OCI-LY1 (cell line): ENCODE measurements at regions not wholly inside any gene's neighbourhood (a gene's known extent, or its start where the extent isn't known, plus 50 kb on each side); places are given as distances from the start of the nearest gene placed in this dataset.

Experiments used
- H2AFZ ChIP-seq: fragments of 200-600 bp; sonication (generic), shearing (Covaris generic); 2 replicates; pipeline ENCODE4 v1.6.0; 2014; ENCODE audit warnings: antibody characterized with exemption, mild to moderate bottlenecking, low read length
- H3F3A ChIP-seq: fragments of 200-600 bp; sonication (generic), shearing (Covaris generic); 2 replicates; pipeline ENCODE4 v1.6.0; 2014; ENCODE audit warnings: mild to moderate bottlenecking, antibody characterized with exemption, low read length, moderate library complexity; ENCODE audit not compliant: insufficient read depth
- H3K27ac ChIP-seq: fragments of 200-600 bp; sonication (generic); 2 replicates; pipeline ENCODE4 v1.5.1; 2014; ENCODE audit warnings: low read length, mixed run types, mild to moderate bottlenecking, low read depth; ENCODE audit not compliant: poor library complexity, severe bottlenecking
- H3K27me3 ChIP-seq: fragments of 200-600 bp; sonication (generic); 2 replicates; pipeline ENCODE4 v1.6.0; 2014; ENCODE audit warnings: antibody characterized with exemption, mild to moderate bottlenecking, low read length, moderate library complexity; ENCODE audit not compliant: insufficient read depth
- H3K36me3 ChIP-seq: fragments of 200-600 bp; sonication (generic); 2 replicates; pipeline ENCODE4 v1.6.1; 2014; ENCODE audit warnings: mild to moderate bottlenecking, antibody characterized with exemption, low read length, moderate library complexity, mixed read lengths; ENCODE audit not compliant: insufficient read depth
- H3K4me1 ChIP-seq: fragments of 200-600 bp; sonication (generic); 2 replicates; pipeline ENCODE4 v1.5.1; 2014; ENCODE audit warnings: mild to moderate bottlenecking, low read length, moderate library complexity; ENCODE audit not compliant: insufficient read depth, severe bottlenecking
- H3K4me2 ChIP-seq: fragments of 200-600 bp; sonication (generic), shearing (Covaris generic); 2 replicates; pipeline ENCODE4 v1.6.1; 2014; ENCODE audit warnings: low read length
- H3K4me3 ChIP-seq: fragments of 200-600 bp; sonication (generic); 2 replicates; pipeline ENCODE4 v1.5.1; 2014; ENCODE audit warnings: low read length, low read depth, mild to moderate bottlenecking, mixed read lengths; ENCODE audit not compliant: poor library complexity, severe bottlenecking
- H3K79me2 ChIP-seq: fragments of 200-600 bp; shearing (Covaris generic); 2 replicates; pipeline ENCODE4 v1.6.1; 2016; ENCODE audit warnings: mixed run types, low read length, mixed read lengths; ENCODE audit not compliant: insufficient read depth
- H3K9ac ChIP-seq: fragments of 200-600 bp; sonication (generic), shearing (Covaris generic); 2 replicates; pipeline ENCODE4 v1.6.1; 2014; ENCODE audit warnings: mild to moderate bottlenecking, low read length, mixed read lengths
- H3K9me2 ChIP-seq: fragments of 200-600 bp; sonication (generic), shearing (Covaris generic); 2 replicates; pipeline ENCODE4 v1.6.1; 2014; ENCODE audit warnings: low read depth, mild to moderate bottlenecking, low read length, mixed read lengths
- H3K9me3 ChIP-seq: fragments of 200-600 bp; shearing (Covaris generic); 2 replicates; pipeline ENCODE4 v1.6.1; 2014; ENCODE audit warnings: low read length, mixed read lengths
- H4K20me1 ChIP-seq: fragments of 200-600 bp; sonication (generic), shearing (Covaris generic); 2 replicates; pipeline ENCODE4 v1.6.0; 2016; ENCODE audit warnings: mild to moderate bottlenecking, low read length; ENCODE audit not compliant: insufficient read depth
- CTCF ChIP-seq: fragments of 200-600 bp; sonication (generic), shearing (Covaris generic); IDR thresholded peaks from 2 replicates; pipeline ENCODE4 v1.5.1; 2017; ENCODE audit warnings: mild to moderate bottlenecking, antibody characterized with exemption, low read length, moderate library complexity, mixed read lengths
- EZH2 ChIP-seq: fragments of 200-600 bp; sonication (generic), shearing (Covaris generic); IDR thresholded peaks from 2 replicates; pipeline ENCODE4 v1.8.0; 2017; ENCODE audit warnings: borderline replicate concordance, mixed run types, mild to moderate bottlenecking, antibody characterized with exemption, low read length, moderate library complexity, mixed read lengths

GRCh38 chr3:25964141-25964540 lies 174.3 kb downstream of the OXSM start:
- Histone ChIP-seq H3K27me3 (no peaks in the 10 kb centered on the region), H3K36me3 (no peaks in the 10 kb centered on the region), H3K27ac (no peak overlapping the region), H3K9me2 (no peaks in the 10 kb centered on the region), H3K4me1 (no peaks in the 10 kb centered on the region), H3K9me3 (no peaks in the 10 kb centered on the region), H2AFZ (no peak overlapping the region), H3K4me2 (no peak overlapping the region), H3K9ac (no peak overlapping the region), H3F3A (no peaks in the 10 kb centered on the region), H3K79me2 (no peaks in the 10 kb centered on the region), H4K20me1 (no peaks in the 10 kb centered on the region), H3K4me3 (no peak overlapping the region)
- TF ChIP-seq EZH2 (no peak), CTCF (no peak)

- Histone ChIP-seq H3F3A (no peaks in the 10 kb centered on the region), H4K20me1 (no peaks in the 10 kb centered on the region), H3K36me3 (no peaks in the 10 kb centered on the region), H3K4me1 (no peaks in the 10 kb centered on the region), H3K79me2 (no peaks in the 10 kb centered on the region), H3K4me3 (no peak overlapping the region), H3K27ac (no peak overlapping the region), H3K27me3 (no peaks in the 10 kb centered on the region), H3K4me2 (no peak overlapping the region), H3K9me3 (no peaks in the 10 kb centered on the region), H3K9ac (no peak overlapping the region), H2AFZ (no peak overlapping the region), H3K9me2 (no peaks in the 10 kb centered on the region)
- TF ChIP-seq EZH2 (no peak), CTCF (no peak)
Observed at GRCh38 chr3:25967385-25967784, 177.5 kb downstream of the OXSM start.

- H3K79me2 ChIP-seq, result no peaks in the 10 kb centered on the region
- H3K27me3 ChIP-seq, result no peaks in the 10 kb centered on the region
- no peak overlapping the region for H3K4me2 ChIP-seq
- no peaks in the 10 kb centered on the region for H3F3A ChIP-seq
- H3K9me2 ChIP-seq, result no peaks in the 10 kb centered on the region
- no peak overlapping the region for H3K9ac ChIP-seq
- no peaks in the 10 kb centered on the region for H4K20me1 ChIP-seq
- H2AFZ ChIP-seq, result no peak overlapping the region
- H3K4me3 ChIP-seq, result no peak overlapping the region
- no peaks in the 10 kb centered on the region for H3K36me3 ChIP-seq
- TF ChIP-seq CTCF (no peak), EZH2 (no peak)
- H3K4me1 ChIP-seq, result no peaks in the 10 kb centered on the region
- H3K27ac ChIP-seq, result no peak overlapping the region
- no peaks in the 10 kb centered on the region for H3K9me3 ChIP-seq
Observed at GRCh38 chr3:25971736-25972135, 181.8 kb downstream of the OXSM start.
